ENCODE measurements at regions not wholly inside any gene's neighbourhood (a gene's known extent, or its start where the extent isn't known, plus 50 kb on each side); places are given as distances from the start of the nearest gene placed in this dataset.

- Mint-ChIP-seq H3K4me3 (ENCODE audit: unreplicated experiment) (no peak overlapping the region), H3K27me3 (ENCODE audit: unreplicated experiment) (peaks cover 5% of the 10 kb centered on the region), H3K9me3 (ENCODE audit: unreplicated experiment) (no peaks in the 10 kb centered on the region), H3K4me1 (ENCODE audit: unreplicated experiment) (peaks cover 13% of the 10 kb centered on the region), H3K27ac (ENCODE audit: unreplicated experiment) (peak overlapping the region; percentile 59), H3K36me3 (ENCODE audit: unreplicated experiment) (no peaks in the 10 kb centered on the region)
- no peak for DNase-seq (ENCODE audit: extremely low spot score, unreplicated experiment)
- TF ChIP-seq CTCF (IDR thresholded peaks at IDR 0.05), result no peak
Observed at GRCh38 chr1:101290922-101291561, 54.2 kb downstream of the S1PR1 start.

DNA sequence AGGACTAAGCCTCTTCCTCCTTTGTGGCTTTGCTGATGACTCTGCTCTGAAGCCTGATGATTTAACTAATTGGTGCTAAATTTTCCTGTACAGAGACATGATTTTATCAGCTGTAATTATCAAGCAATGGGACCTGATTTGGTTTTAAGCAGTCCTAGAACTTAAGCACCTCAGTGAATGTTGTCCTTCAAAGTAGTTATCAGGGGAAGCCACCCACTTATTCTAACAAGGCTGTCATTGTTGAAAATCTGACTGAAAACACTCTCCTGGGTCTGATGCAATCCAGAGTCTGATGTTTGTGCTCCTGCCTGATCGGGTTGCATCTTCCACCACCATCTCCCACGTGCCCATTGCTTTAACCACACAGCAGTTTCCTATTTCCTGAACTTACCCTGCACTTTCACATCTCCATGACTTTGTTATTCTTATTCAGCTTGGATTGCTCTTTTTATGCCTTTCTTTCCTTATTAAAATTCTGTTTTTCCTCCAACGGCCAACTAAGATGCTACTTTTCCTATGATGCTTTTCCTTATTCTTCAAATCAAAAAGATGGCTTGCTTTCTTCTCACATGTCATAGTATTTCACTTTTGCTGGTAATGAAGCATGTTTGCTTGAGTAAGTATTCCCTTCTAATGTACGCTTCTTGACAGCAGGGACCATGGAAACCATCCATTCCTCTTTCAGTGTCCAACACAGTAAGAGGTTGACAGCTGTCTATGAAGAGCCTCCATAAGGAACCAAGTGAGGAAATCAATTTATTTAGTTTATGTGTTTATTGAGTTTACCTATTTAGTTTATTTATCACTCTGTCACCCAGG lies 55.0 kb downstream of the S1PR1 start:
- no peak for DNase-seq (ENCODE audit: extremely low spot score, unreplicated experiment)
- Mint-ChIP-seq H3K27me3 (ENCODE audit: unreplicated experiment) (peaks cover 8% of the 10 kb centered on the region), H3K9me3 (ENCODE audit: unreplicated experiment) (no peaks in the 10 kb centered on the region), H3K4me1 (ENCODE audit: unreplicated experiment) (peaks cover 13% of the 10 kb centered on the region), H3K4me3 (ENCODE audit: unreplicated experiment) (no peak overlapping the region), H3K27ac (ENCODE audit: unreplicated experiment) (peak overlapping the region; percentile 59), H3K36me3 (ENCODE audit: unreplicated experiment) (no peaks in the 10 kb centered on the region)
- TF ChIP-seq CTCF (IDR thresholded peaks at IDR 0.05), result no peak

DNA sequence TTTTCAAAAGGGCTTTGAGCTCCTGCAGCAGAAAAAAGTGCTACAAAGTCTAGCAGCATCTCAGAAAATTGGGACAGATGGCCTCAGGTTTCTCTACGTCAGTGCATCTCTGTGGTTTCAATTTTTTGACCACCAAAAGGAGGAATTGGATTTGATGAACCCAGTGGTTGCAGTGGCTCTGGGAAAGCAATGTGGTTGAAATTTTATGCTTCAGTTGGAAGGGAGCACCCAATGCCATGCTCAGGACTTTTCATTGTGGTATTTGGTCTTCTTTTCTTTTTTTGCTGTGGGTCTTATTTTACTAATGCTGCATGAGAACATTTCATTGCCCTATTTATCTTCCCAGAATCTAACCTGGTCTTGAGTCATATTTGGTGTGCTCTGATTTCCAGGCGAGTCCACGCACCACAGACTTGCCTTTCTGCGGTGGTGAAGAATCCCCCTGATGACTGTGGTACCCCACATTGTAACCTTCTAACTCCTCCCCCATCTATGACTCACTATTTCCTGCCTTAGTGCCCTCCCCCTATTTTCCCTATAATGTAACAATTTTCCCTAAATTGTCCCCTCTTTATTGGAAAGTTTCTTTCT lies 56.7 kb downstream of the S1PR1 start:
- no peak overlapping the region for H3K27ac Mint-ChIP-seq (ENCODE audit: unreplicated experiment)
- TF ChIP-seq CTCF (IDR thresholded peaks at IDR 0.05), result no peak
- no peak overlapping the region for H3K4me3 Mint-ChIP-seq (ENCODE audit: unreplicated experiment)
- H3K36me3 Mint-ChIP-seq (ENCODE audit: unreplicated experiment), result no peaks in the 10 kb centered on the region
- DNase-seq (ENCODE audit: extremely low spot score, unreplicated experiment), result no peak
- peaks cover 17% of the 10 kb centered on the region for H3K27me3 Mint-ChIP-seq (ENCODE audit: unreplicated experiment)
- no peaks in the 10 kb centered on the region for H3K9me3 Mint-ChIP-seq (ENCODE audit: unreplicated experiment)
- peaks cover 12% of the 10 kb centered on the region for H3K4me1 Mint-ChIP-seq (ENCODE audit: unreplicated experiment)

DNA sequence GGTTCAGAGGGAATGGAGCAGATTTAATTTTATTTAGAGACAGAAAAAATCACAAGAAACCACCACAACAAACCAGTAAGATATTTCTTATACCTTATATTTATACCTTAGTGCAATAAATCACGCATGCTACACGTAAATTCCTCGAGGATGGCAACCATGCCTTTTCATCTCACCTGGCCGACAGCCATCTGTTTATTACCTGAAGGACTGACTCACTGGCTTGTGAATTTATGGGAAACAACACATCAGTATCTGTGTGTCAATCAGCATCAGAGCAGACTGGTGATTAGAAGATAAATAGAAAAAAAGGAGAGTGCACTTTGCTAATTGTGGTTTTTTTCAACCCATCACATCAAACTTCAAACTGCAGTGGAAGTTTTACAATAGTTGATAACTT lies 58.4 kb downstream of the S1PR1 start:
- Mint-ChIP-seq H3K27me3 (ENCODE audit: unreplicated experiment) (peaks cover 22% of the 10 kb centered on the region), H3K4me3 (ENCODE audit: unreplicated experiment) (no peak overlapping the region), H3K9me3 (ENCODE audit: unreplicated experiment) (no peaks in the 10 kb centered on the region)

More for the DNA sequence above, 58.4 kb downstream of the S1PR1 start:
- no peak overlapping the region for H3K27ac Mint-ChIP-seq (ENCODE audit: unreplicated experiment)
- TF ChIP-seq CTCF (IDR thresholded peaks at IDR 0.05), result no peak
- peaks cover 10% of the 10 kb centered on the region for H3K4me1 Mint-ChIP-seq (ENCODE audit: unreplicated experiment)
- H3K36me3 Mint-ChIP-seq (ENCODE audit: unreplicated experiment), result no peaks in the 10 kb centered on the region
- DNase-seq (ENCODE audit: extremely low spot score, unreplicated experiment), result no peak

All from osteocyte (in vitro differentiated cells).